ENCODE measurements at regions not wholly inside any gene's neighbourhood (a gene's known extent, or its start where the extent isn't known, plus 50 kb on each side); places are given as distances from the start of the nearest gene placed in this dataset.

- DNase-seq (no peak), ATAC-seq (peak; percentile 38)
- intact Hi-C loops (cut with DNase I, micrococcal nuclease), result no loop called here
- Histone ChIP-seq H3K9me3 (no peaks in the 10 kb centered on the region), H3K4me3 (no peak overlapping the region), H3K36me3 (ENCODE audit: low read depth) (no peaks in the 10 kb centered on the region), H3K4me1 (ENCODE audit: low read depth) (no peaks in the 10 kb centered on the region)
- no peak for TF ChIP-seq CTCF (IDR thresholded peaks at IDR 0.05)
These were observed 320.1 kb upstream of the FMN2 start for GRCh38 chr1:239771550-239771949.

- no peak for TF ChIP-seq CTCF (IDR thresholded peaks at IDR 0.05)
- no peaks in the 10 kb centered on the region for H3K36me3 ChIP-seq (ENCODE audit: low read depth)
- H3K4me1 ChIP-seq (ENCODE audit: low read depth), result no peaks in the 10 kb centered on the region
- ATAC-seq (no peak), DNase-seq (no peak)
- H3K4me3 ChIP-seq, result no peak overlapping the region
- no peaks in the 10 kb centered on the region for H3K9me3 ChIP-seq
- intact Hi-C loops (cut with DNase I, micrococcal nuclease), result no loop called here
These were observed 319.2 kb upstream of the FMN2 start for GRCh38 chr1:239772446-239772845.

GRCh38 chr1:239775466-239775865, 316.2 kb upstream of the FMN2 start:
- no peak for TF ChIP-seq CTCF (IDR thresholded peaks at IDR 0.05)
- Histone ChIP-seq H3K9me3 (no peaks in the 10 kb centered on the region), H3K4me1 (ENCODE audit: low read depth) (no peaks in the 10 kb centered on the region), H3K4me3 (no peak overlapping the region), H3K36me3 (ENCODE audit: low read depth) (no peaks in the 10 kb centered on the region)
- intact Hi-C loops (cut with DNase I, micrococcal nuclease), result no loop called here
- no peak for ATAC-seq
- no peak for DNase-seq

GRCh38 chr1:239778208-239778813, 313.4 kb upstream of the FMN2 start:
- TF ChIP-seq CTCF (IDR thresholded peaks at IDR 0.05), result no peak
- no peak overlapping the region for H3K4me3 ChIP-seq
- H3K4me1 ChIP-seq (ENCODE audit: low read depth), result no peaks in the 10 kb centered on the region
- H3K36me3 ChIP-seq (ENCODE audit: low read depth), result no peaks in the 10 kb centered on the region
- DNase-seq, result no peak
- no peaks in the 10 kb centered on the region for H3K9me3 ChIP-seq
- ATAC-seq, result no peak
- intact Hi-C loops (cut with DNase I, micrococcal nuclease), result no loop called here

GRCh38 chr1:239779962-239780361, 311.7 kb upstream of the FMN2 start:
- DNase-seq (no peak), ATAC-seq (no peak)
- Histone ChIP-seq H3K36me3 (ENCODE audit: low read depth) (no peaks in the 10 kb centered on the region), H3K9me3 (no peaks in the 10 kb centered on the region), H3K4me3 (no peak overlapping the region), H3K4me1 (ENCODE audit: low read depth) (no peaks in the 10 kb centered on the region)
- TF ChIP-seq CTCF (IDR thresholded peaks at IDR 0.05), result no peak
- intact Hi-C loops (cut with DNase I, micrococcal nuclease), result no loop called here

- no peak for ATAC-seq
- no peaks in the 10 kb centered on the region for H3K36me3 ChIP-seq (ENCODE audit: low read depth)
- H3K9me3 ChIP-seq, result no peaks in the 10 kb centered on the region
- H3K4me3 ChIP-seq, result no peak overlapping the region
- DNase-seq, result no peak
- H3K4me1 ChIP-seq (ENCODE audit: low read depth), result no peaks in the 10 kb centered on the region
- no peak for TF ChIP-seq CTCF (IDR thresholded peaks at IDR 0.05)
- intact Hi-C loops (cut with DNase I, micrococcal nuclease), result no loop called here
These were observed 306.8 kb upstream of the FMN2 start for GRCh38 chr1:239784896-239785295.
